ENCODE measurements at regions not wholly inside any gene's neighbourhood (a gene's known extent, or its start where the extent isn't known, plus 50 kb on each side); places are given as distances from the start of the nearest gene placed in this dataset.
A peak's percentile ranks its signal among the peaks of the same experiment; 100 is the strongest.

DNA sequence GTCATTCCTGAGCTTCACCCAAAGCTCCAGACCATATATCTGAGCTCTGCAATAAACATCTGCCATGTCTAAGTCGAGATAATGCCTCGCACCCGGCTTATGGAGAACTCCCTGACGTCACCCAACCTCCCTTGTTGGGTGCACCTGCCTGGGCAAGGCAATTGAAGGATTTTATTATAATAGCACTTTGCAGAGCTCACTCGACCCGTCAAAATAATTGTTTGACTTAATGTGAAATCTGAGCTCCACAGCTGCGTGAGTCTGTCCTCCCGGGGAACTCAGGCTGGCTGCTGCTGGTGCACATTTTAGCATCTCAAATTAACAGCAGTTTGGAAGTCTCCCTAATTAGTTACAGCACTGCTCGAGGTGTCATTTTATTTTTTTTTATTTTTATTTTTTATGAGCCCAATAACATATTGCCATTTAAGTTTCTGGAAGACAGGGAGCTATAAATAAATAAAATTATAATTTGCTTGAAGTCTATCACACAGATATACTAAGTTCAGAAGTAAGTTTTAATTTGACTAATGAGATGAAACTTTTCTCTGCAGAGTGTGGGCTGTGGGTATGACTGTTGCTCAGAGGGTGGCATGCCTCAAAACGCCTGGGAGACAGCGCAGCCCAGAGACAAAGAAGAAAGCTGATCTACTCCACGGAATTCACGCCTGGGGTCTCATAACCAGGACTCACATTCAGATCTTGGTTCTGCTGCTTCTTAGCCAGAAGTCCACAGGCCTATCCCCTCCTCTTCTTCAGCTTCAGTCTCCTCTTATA is 401.4 kb upstream of the C16orf82 start:
- H3K79me2 ChIP-seq (ENCODE audit: insufficient read depth, low read length), result no peaks in the 10 kb centered on the region
- no peak overlapping the region for H3K9ac ChIP-seq (ENCODE audit: insufficient read depth, low read depth, low read length)
- ChIA-PET POLR2A (no interaction called here), CTCF (ENCODE audit: low intra/inter-chr PET ratio, low total read pairs) (no interaction called here)
- H3K36me3 ChIP-seq (replicated peaks in 1 of 2; ENCODE audit: control insufficient read depth in 1 of 2, insufficient read depth in 2 of 2, low read length in 2 of 2), result no peaks in the 10 kb centered on the region
- no peaks in the 10 kb centered on the region for H3K9me3 ChIP-seq (ENCODE audit: low read length)
- 4% methylated on average over 13 of the region's 13 CpGs for WGBS (ENCODE audit: low lambda C conversion rate)
- no TSS peak for BruUV-seq (replicated peaks)
- H4K20me1 ChIP-seq (ENCODE audit: insufficient read depth, low read length), result no peaks in the 10 kb centered on the region
- no peak for FAIRE-seq
- H2AFZ ChIP-seq (ENCODE audit: low read length), result no peak overlapping the region
- no peak for ATAC-seq
- no peak overlapping the region for H3K4me3 ChIP-seq (replicated peaks in 1 of 3; ENCODE audit: insufficient read depth in 1 of 3, low read depth in 2 of 3, low read length in 3 of 3)
- H3K27me3 ChIP-seq (ENCODE audit: control insufficient read depth in 1 of 2, insufficient read depth in 2 of 2, low read length in 2 of 2), result peaks cover 0 to 15% of the 10 kb centered on the region in 2 experiments; a peak in 2 of 5 replicates
- no peaks in the 10 kb centered on the region for H3K4me1 ChIP-seq (ENCODE audit: insufficient read depth, low read length)
- in situ Hi-C loops (cut with HindIII; ENCODE audit: extremely low pct_ligation_motif_present, low pct_unique_long_range_greater_than_20kb) (no loop called here), intact Hi-C loops (cut with micrococcal nuclease; ENCODE audit: unreplicated experiment) (no loop called here)
- H3K4me2 ChIP-seq (ENCODE audit: low read depth, low read length), result no peak overlapping the region
- DNase-seq (ENCODE audit: low spot score), result no peak
- no peak overlapping the region for H3K27ac ChIP-seq (ENCODE audit: extremely low read length, insufficient read depth, low read length)
- TF ChIP-seq CENPX (CRISPR knock-in tag; IDR thresholded peaks at IDR 0.05), result no peak
- no peak for TF ChIP-seq SOX5 (CRISPR knock-in tag; IDR thresholded peaks at IDR 0.05; ENCODE audit: borderline replicate concordance)
- TF ChIP-seq BCL6 (CRISPR knock-in tag; IDR thresholded peaks at IDR 0.05), result no peak
- TF ChIP-seq CREB1 (IDR thresholded peaks at IDR 0.05), result peak; percentile 77
- TF ChIP-seq CREB1 (CRISPR knock-in tag; IDR thresholded peaks at IDR 0.05), result no peak
- TF ChIP-seq MIER2 (CRISPR knock-in tag; IDR thresholded peaks at IDR 0.05), result no peak
- no peak for TF ChIP-seq HDAC2 (CRISPR knock-in tag; IDR thresholded peaks at IDR 0.05)
- no peak for TF ChIP-seq TCF7L2 (IDR thresholded peaks at IDR 0.05; ENCODE audit: low read depth, low read length)
- TF ChIP-seq ATF7 (IDR thresholded peaks at IDR 0.05), result peak; percentile 42
- no peak for TF ChIP-seq ATF7 (CRISPR knock-in tag; IDR thresholded peaks at IDR 0.05)
- TF ChIP-seq MTA1 (CRISPR knock-in tag; IDR thresholded peaks at IDR 0.05; ENCODE audit: borderline replicate concordance), result no peak

DNA sequence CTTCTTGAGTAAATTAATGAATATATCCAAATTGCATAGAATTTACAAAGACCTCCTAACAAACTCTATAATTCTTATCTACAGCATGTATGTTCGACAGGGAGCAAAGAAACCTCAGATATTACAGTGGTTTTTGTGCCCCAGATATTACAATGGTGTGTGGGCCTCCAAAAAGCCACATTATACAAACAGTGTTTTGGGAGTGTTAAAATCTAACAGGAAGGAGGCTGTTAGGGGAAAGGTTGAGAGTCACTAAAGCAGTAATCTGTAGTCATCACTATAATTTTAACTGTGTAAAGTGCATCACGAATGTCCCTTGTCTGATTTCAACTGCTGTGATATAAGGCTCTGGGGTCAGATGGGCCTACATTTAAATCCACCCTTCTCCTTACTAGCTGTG is 400.2 kb upstream of the C16orf82 start:
- Histone ChIP-seq H3K27me3 (ENCODE audit: control insufficient read depth in 1 of 2, insufficient read depth in 2 of 2, low read length in 2 of 2) (peaks cover 0 to 15% of the 10 kb centered on the region in 2 experiments; a peak in 2 of 5 replicates), H4K20me1 (ENCODE audit: insufficient read depth, low read length) (no peaks in the 10 kb centered on the region), H2AFZ (ENCODE audit: low read length) (no peak overlapping the region), H3K4me2 (ENCODE audit: low read depth, low read length) (no peak overlapping the region), H3K9ac (ENCODE audit: insufficient read depth, low read depth, low read length) (no peak overlapping the region), H3K36me3 (replicated peaks in 1 of 2; ENCODE audit: control insufficient read depth in 1 of 2, insufficient read depth in 2 of 2, low read length in 2 of 2) (no peaks in the 10 kb centered on the region), H3K27ac (ENCODE audit: extremely low read length, insufficient read depth, low read length) (no peak overlapping the region), H3K9me3 (ENCODE audit: low read length) (no peaks in the 10 kb centered on the region), H3K79me2 (ENCODE audit: insufficient read depth, low read length) (no peaks in the 10 kb centered on the region), H3K4me1 (ENCODE audit: insufficient read depth, low read length) (no peaks in the 10 kb centered on the region), H3K4me3 (replicated peaks in 1 of 3; ENCODE audit: insufficient read depth in 1 of 3, low read depth in 2 of 3, low read length in 3 of 3) (no peak overlapping the region)
- intact Hi-C loops (cut with micrococcal nuclease; ENCODE audit: unreplicated experiment) (no loop called here), in situ Hi-C loops (cut with HindIII; ENCODE audit: extremely low pct_ligation_motif_present, low pct_unique_long_range_greater_than_20kb) (no loop called here)
- DNase-seq (ENCODE audit: low spot score), result no peak
- ATAC-seq, result no peak
- FAIRE-seq, result no peak
- POLR2A ChIA-PET, result no interaction called here
- no TSS peak for BruUV-seq (replicated peaks)
- CTCF ChIA-PET (ENCODE audit: low intra/inter-chr PET ratio, low total read pairs), result no interaction called here
- TF ChIP-seq ZNF589 (CRISPR knock-in tag; conservative IDR thresholded peaks at IDR 0.05) (no peak), PCBP2 (optimal IDR thresholded peaks at IDR 0.05; ENCODE audit: low read depth, low read length, poor library complexity, severe bottlenecking) (no peak)
- TF ChIP-seq, protein P1, sequence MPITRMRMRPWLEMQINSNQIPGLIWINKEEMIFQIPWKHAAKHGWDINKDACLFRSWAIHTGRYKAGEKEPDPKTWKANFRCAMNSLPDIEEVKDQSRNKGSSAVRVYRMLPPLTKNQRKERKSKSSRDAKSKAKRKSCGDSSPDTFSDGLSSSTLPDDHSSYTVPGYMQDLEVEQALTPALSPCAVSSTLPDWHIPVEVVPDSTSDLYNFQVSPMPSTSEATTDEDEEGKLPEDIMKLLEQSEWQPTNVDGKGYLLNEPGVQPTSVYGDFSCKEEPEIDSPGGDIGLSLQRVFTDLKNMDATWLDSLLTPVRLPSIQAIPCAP (CRISPR knock-in tag; IDR thresholded peaks at IDR 0.05; ENCODE audit: low read depth), result no peak
- 0% methylated on average over 2 of the region's 2 CpGs for WGBS (ENCODE audit: low lambda C conversion rate)

Data from HepG2 (cell line).